ENCODE measurements at regions not wholly inside any gene's neighbourhood (a gene's known extent, or its start where the extent isn't known, plus 50 kb on each side); places are given as distances from the start of the nearest gene placed in this dataset.

DNA sequence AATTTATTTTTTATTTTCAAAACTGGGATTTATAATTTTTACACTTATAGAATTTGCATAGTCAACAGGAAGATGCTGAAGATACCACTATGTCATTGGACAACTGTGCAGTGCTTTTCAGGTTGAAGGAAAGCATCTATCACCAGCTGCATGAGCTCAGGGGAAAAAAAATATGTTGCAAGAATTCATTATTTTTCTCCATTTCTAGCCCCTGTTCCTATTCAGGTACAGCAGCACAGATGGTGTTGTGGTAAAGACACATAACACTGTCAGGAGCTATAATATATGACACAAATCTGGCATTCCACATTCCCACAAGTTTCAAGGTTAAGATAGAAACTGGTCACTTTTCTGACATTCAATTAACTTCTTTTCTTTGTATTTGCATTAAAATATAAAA lies 1088.6 kb downstream of the MAT2B start:
- DNase-seq (ENCODE audit: low read depth in 2 of 2), result no peak

DNA sequence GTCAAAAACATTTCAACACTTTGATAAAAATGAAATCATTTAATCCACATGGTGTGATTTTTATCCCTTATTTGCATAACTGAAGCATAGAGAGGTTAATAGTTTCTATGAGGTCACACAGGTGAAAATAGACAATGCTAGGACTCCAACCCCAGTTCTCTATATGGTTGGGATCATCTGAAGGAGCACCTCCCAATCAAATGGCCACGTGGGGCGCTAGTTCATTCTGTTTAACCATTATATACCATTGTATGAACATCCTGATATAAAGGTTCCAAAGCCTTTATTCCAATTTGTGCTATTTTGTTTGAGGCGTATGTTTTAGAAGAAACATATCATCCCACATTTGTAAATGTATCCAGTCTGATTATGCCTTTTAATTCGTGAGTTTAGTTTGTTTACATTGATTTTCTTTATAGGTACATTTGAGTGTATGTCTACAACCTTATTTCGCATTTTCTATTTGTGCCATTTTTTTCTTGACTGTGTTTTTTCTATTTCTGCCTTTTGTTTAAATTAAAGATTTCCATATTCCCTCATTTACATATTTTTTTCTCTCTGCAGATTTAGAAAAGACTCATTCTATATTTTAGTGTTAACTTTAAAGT lies 1092.0 kb downstream of the MAT2B start:
- DNase-seq (ENCODE audit: low read depth in 2 of 2), result no peak

DNA sequence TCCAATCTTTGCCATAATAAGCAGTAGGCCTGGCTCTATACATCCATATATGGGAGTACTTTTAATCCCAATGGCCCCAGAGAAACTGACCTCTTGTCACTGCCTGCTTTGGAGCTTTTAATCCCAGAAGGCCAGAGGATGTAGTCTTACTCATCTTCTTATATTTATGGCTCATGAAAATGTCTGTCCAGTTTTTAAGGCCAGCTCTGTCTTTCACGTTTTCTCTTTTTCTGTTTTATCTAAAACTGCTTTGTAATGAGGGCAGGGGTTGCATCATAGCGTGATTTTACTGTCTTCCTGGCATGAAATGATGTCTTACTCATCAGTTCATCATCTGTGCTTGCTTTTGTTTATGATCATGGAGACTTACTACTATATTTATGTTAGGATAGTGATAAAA lies 1094.9 kb downstream of the MAT2B start:
- no peak for DNase-seq (ENCODE audit: low read depth in 2 of 2)

- no peak for DNase-seq (ENCODE audit: low read depth in 2 of 2)
Observed at GRCh38 chr5:164600929-164601535, 1095.6 kb downstream of the MAT2B start.

DNA sequence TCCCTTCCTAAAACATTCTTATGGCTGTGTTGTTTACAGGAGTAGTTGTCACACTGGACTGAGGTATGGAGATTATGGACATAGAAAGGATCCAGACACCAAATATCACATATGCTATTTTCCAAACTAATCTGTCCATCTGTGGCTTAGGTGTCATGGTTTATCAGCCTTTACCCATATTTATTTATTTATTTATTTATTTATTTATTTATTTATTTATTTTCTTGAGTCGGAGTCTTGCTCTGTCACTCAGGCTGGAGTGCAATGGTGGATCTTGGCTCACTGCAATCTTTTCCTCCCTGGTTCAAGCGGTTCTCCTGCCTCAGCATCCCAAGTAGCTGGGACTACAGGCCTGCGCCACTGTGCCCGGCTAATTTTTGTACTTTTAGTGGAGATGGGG lies 1103.1 kb downstream of the MAT2B start:
- no peak for DNase-seq (ENCODE audit: low read depth in 2 of 2)

GRCh38 chr5:164610374-164610773 lies 1105.0 kb downstream of the MAT2B start:
- DNase-seq (ENCODE audit: low read depth in 2 of 2), result no peak

DNA sequence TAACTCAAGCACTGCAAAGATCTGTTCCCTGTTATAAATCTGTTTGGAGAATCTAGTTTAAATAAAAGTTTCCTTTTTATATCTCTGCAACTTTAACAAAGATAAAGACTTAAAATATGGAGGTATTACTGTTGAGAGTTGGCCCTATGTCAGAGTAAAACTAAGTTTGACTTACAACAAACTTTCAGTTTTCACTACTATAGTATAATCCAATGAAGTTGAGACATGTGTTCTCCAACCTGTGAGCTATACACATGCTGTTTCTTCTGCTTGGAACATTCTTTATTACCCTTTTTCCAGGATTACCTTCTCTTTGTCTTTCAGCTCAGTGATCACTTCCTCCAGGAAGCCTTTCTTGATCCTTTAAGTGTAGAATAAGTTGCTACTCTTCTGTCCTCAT lies 1109.3 kb downstream of the MAT2B start:
- DNase-seq (ENCODE audit: low read depth in 2 of 2), result no peak

GRCh38 chr5:164617290-164617689 lies 1111.9 kb downstream of the MAT2B start:
- no peak for DNase-seq (ENCODE audit: low read depth in 2 of 2)

GRCh38 chr5:164627021-164627420 lies 1121.6 kb downstream of the MAT2B start:
- DNase-seq (ENCODE audit: low read depth in 2 of 2), result no peak

GRCh38 chr5:164636456-164636855 lies 1131.0 kb downstream of the MAT2B start:
- no peak for DNase-seq (ENCODE audit: low read depth in 2 of 2)

DNA sequence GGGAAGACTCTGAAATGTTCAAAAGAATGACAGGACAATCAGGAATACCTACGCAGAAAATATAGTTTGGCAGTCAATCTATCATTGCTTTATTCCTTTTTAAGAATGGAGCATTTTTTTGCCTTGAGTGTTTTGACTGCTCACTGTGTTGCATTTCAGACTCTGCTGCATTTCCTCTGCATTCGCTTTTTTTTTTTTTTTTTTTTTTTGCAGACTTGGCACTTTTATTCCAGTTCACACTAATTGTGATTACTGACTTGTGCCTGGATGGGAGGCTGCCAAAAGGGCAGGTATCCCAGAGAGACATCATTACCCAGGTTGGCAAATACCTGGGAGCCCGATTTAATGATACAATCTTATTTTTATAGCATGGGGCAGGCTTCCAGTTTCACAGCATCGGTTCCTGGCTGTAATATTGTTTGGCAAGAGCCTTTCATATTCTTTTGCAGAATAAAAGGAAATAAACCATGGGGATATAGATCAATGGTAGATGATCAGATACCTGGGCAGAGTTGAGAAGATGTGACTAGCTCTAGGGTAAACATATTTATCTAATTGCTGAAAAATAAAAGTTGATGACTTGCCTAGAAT lies 1132.6 kb downstream of the MAT2B start:
- DNase-seq (ENCODE audit: low read depth in 2 of 2), result no peak

DNA sequence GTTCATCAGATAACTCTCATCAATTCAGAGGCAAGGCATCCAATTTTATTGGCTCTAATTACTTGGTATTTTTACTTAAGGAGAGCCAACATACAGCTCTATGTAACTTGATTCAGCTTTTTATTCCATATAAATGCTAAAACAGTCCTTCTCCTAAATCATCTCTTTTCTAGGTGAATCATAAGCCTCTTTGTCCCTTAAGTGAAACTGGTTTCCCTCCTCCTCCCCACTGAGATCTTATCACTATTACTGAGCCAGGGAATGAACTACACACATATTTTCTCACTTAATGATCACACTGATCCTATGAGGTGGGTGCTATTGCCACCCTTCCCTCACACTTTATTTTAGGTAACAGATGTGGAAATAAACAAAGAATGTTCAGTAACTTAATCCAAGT lies 1143.8 kb downstream of the MAT2B start:
- no peak for DNase-seq (ENCODE audit: low read depth in 2 of 2)

- DNase-seq (ENCODE audit: low read depth in 2 of 2), result no peak
Observed at GRCh38 chr5:164650427-164650826, 1145.0 kb downstream of the MAT2B start.

DNA sequence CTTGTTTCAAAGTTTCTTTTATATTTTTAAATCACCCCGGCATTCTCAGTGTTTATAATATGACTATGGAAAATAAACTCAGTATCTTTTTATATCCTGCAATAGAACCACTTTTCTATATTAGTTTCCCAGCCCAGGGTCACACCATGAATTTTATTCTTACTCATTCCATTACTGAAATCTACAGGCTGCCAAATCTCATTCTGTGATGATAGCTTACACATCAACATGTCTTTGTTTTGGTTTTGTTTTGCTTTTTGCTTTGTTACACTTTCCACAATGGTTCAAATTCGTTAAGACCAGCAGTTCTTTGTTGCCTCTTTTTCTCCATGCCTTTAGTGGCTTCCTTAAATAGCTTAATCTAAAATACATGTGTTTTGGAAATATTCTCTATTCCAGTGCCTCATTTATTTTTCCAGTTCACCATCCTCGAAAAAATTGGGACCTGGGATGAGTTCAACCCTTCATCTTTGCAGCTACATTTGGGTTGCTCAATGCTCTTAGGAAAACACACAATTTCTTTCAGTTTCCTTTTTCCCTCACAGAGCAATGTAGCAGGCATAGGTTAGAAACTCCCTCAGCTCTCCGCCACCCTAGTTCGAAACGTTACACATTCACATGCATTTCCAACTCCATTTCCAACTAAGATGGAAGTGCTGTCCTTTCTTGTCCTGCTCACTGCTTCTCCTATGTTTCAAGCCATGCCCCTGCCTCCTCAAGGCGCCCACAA lies 1146.3 kb downstream of the MAT2B start:
- DNase-seq (ENCODE audit: low read depth in 2 of 2), result no peak

GRCh38 chr5:164652276-164652660 lies 1146.8 kb downstream of the MAT2B start:
- DNase-seq (ENCODE audit: low read depth in 2 of 2), result no peak

GRCh38 chr5:164663198-164663989 lies 1158.0 kb downstream of the MAT2B start:
- no peak for DNase-seq (ENCODE audit: low read depth in 2 of 2)

- DNase-seq (ENCODE audit: low read depth in 2 of 2), result no peak
Observed at GRCh38 chr5:164671640-164672039, 1166.2 kb downstream of the MAT2B start.

- DNase-seq (ENCODE audit: low read depth in 2 of 2), result no peak
Observed at GRCh38 chr5:164672205-164672604, 1166.8 kb downstream of the MAT2B start.

DNA sequence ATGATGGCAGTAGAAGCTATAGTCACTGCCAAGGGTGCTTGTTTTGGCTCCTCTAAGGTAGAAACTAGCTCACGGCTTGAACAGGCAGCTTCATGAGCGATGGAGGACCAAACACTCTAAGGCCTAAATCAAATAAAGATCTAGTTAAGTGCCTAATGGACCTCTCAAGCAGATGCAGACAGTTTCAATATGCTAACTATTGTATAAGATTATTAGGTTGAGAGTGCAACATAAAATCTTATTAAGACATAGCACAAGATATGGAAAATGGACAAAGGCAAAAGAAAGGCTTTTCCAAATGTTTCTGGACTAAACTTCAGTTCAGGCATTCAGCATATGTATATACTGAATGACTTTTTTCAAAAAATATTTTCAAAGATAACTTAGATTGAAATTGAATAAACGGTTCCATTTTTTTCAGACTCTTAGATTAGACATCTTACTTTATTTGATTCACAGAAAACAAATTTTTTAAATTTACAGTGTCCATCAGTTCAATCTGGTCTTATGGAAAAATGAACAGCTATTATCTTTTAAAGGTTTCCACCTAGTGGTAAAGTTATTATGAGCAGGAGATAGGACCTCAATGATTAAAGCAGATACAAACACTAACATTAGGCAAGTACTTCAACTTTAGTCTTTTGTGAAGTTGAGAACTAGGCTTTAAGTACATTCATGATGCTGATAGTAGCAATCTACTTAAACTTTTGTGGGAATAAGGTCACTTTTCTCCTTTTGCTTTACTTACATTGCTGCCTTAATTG lies 1167.7 kb downstream of the MAT2B start:
- DNase-seq (ENCODE audit: low read depth in 2 of 2), result no peak

- no peak for DNase-seq (ENCODE audit: low read depth in 2 of 2)
Observed at GRCh38 chr5:164679461-164679860, 1174.0 kb downstream of the MAT2B start.

GRCh38 chr5:164680216-164680615 lies 1174.8 kb downstream of the MAT2B start:
- DNase-seq (ENCODE audit: low read depth in 2 of 2), result no peak

Measured in stimulated activated CD4-positive, alpha-beta T cell treated with anti-CD3 and anti-CD28 coated beads, Interleukin-1b, Interleukin-23, amount 100 ng/mL, for 4 hours (primary cell).